PC-9 (cell line): ENCODE measurements at regions not wholly inside any gene's neighbourhood (a gene's known extent, or its start where the extent isn't known, plus 50 kb on each side); places are given as distances from the start of the nearest gene placed in this dataset.

Experiments used
- CTCF ChIP-seq: fragments of 200-600 bp; sonication (generic); conservative IDR thresholded peaks from 2 replicates; pipeline ENCODE4 v1.6.1; 2017; ENCODE audit warnings: mixed run types, antibody characterized with exemption, mild to moderate bottlenecking, moderate library complexity
- EZH2 ChIP-seq: fragments of 200-600 bp; sonication (generic); IDR thresholded peaks from 2 replicates; pipeline ENCODE4 v1.8.0; 2017; ENCODE audit warnings: antibody characterized with exemption, low read depth

- no peak for TF ChIP-seq EZH2
- TF ChIP-seq CTCF, result no peak
Measured at GRCh38 chr1:64366821-64367220, 103.1 kb upstream of the CACHD1 start.
